Midbrain (tissue), 1 donor: ENCODE measurements at regions not wholly inside any gene's neighbourhood (a gene's known extent, or its start where the extent isn't known, plus 50 kb on each side); places are given as distances from the start of the nearest gene placed in this dataset.
"Not testable (repeated sequence)": the region's sequence is repeated elsewhere in the genome, so short reads cannot be mapped to it uniquely, and the experiment has no call there.

Experiments
- DNase-seq: peaks from one replicate; lab custom pipeline; 2025; lab: John Stamatoyannopoulos, UW

DNA sequence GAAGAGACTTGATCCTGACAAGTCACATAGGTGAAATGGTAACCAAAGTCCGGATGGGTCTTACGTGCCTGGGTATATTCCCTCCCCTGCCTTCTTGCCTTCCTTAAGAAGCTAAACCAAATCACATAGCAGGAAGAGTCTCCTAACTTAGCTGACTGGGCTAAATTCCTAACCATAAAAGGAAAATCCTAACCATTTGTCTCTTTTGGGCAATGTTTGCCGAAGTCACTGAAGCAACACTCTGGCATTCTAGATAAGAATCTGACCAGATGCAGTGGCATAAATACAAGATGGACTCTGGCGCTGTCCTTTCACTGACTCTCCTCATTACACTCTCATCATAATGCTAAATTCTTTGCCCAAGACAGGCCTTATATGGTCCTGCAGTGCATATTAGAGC, 625.5 kb upstream of the RORB start:
- no peak for DNase-seq

DNA sequence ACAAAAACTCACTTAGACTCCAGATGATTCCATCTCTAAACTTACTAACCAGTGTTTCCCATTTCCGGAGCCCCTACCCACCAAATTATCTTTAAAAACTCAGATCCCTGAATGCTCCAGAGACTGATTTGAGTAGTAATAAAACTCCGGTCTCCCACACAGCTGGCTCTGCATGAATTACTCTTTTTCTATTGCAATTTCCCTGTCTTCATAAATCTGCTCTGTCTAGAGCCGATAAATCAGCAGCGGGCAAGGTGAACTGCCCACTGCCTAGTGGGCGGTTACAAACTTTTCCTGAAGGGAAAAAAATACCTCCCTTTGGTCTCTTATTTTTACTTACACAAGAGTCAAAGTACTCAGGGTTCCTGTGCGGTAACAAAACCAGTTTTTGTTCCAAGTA, 624.4 kb upstream of the RORB start:
- DNase-seq = no peak

DNA sequence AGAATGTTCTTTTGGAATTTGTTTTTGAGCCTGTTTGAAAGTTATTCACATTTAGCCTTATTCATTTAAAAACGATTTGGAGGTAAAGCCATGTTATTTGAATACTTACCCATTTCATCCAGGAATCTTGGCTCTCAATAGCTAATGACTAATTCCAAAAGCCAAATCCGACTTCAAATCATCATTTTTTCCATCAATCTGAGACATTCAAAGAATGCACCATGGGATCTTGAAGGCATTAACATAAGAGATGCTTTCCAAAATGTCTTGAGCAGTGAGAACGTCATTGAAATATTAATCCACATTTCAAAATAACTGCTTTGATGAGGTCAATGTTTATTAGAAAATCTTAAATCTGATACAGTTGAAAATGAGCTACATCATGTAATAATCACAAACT, 617.0 kb upstream of the RORB start:
- DNase-seq = no peak

DNA sequence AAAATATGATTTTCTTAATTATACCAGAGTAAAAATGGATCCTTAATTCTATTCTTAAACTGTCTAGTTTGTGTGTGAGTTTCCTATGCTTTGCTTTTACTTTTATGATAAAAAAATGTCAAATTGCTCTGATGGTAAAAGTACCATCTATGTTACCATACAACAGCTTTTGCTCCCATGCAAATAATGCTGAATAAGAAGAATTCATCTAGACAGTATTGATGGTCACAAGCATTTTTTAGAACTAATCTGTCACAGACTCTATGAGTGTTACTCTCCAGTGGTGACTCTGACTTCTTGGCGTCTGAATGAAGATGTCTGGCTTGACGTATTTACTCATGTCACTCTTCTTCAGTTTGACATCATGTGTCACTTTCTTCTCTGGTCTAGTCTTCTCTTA, 608.1 kb upstream of the RORB start:
- no peak for DNase-seq

DNA sequence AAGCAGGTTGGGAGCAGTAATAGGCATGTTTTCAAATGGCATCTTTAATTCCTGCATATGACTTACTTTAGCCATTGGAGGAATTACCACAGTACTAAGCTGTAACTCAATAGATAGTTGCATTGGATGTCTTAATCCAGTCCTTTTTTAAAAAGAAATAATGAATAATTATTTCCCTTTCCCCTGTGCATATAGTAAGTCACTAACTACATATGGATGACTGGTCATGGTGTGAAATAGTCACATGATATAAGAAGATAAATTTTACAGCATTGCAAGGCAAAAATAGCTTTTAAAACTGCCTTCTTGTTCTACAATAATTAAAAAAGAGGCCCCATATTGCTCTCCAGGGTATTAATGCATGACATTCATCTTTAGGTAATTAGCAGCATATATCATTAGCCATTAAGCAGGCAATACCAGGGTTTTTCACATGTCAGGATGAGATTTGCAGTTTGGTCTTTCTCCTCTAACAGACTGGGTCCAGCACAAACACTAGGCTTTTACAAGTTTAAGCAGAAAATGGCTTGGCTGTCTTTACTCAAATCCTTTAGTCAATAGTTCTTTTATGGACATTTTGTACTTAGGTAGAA, 606.4 kb upstream of the RORB start:
- DNase-seq = no peak

DNA sequence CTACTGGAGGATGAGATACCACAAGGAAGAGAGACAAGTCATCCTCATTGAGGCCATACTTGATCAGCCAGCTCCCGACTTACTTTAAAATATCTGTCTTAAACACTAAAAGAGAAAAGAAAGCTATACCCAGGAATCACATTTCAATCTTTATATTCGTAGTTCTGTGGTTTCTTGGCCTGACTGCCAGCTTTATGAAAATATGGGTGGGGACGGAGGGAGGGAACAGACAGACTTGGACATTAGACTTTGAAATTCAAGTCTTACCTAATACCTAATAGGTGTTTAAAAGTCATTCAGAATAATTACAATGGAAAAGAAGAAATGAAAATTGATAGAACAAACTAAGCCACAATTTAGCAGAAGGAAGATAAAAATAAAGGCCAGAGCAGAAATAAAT, 604.8 kb upstream of the RORB start:
- DNase-seq = no peak

DNA sequence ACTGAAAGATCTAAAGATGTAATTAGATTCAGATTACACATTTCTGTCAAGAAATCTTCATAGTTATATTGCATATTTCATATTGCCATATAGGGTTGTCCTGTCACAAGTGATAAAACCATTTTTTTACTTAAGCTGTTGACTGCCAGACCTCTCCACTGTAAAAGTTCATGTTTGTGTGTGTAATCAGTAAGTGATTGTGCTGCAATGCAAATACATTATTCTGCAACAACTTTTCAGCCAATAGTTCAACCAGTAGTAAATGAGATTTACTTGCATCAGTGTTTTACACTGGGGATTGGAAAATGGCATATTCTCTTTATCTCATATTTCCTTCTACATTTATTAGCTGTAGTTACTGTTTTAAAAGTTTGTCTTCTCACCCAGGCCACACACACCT, 603.9 kb upstream of the RORB start:
- no peak for DNase-seq

DNA sequence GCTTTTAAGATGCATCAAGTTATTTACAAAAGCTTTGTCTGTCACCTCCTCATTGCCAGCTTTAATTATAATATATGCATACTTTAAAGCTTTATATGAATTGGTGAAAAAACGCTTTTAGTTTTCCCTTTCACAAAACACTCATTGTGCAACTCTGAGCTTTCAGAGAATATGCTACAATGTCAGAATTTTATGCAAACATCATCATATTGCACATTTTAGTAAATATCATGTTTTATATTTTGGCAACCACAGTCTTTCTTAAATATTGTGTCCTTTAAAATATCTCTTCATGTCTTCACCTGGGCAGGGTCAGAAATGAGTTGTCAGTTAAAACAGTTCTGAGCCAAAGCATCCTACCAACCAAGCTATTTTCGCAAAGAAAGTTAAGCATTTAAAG, 601.1 kb upstream of the RORB start:
- DNase-seq = no peak

DNA sequence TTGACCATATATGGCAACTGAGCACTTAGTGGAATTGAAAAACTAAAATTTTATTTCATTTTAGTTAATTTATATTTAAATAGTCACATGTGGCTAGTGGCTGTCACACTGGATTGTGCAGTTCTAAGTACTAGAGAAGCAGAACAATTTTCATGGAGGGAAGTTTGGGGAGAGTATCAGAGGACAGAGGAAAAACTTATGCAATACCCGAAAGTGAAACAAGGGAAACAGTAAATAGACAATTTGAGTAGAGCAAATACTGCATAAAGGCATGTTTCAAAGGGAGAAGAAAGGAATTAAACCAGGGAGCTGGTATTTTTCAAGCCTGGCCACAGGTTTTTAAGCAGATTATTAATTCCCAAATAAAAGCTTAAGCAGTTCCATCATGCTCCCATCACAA, 590.5 kb upstream of the RORB start:
- no peak for DNase-seq

DNA sequence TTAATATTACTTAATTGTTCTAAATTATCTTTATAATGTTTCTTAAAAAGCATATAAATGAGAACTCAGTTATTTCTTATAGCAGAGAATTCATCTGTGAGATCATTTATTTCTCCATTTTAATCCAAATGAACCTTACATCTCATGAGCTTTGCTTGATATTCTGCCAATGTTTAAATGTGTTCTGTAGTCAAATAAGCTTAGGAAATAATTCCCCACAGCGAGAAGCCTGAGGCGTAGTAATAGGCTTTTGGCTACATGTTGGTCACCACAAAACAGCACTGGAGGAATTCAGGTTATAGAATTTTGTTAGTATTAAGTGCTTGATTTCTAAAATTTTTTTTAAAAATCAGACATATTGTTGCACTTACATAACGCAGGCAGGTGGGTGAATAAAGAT, 585.3 kb upstream of the RORB start:
- DNase-seq = no peak

DNA sequence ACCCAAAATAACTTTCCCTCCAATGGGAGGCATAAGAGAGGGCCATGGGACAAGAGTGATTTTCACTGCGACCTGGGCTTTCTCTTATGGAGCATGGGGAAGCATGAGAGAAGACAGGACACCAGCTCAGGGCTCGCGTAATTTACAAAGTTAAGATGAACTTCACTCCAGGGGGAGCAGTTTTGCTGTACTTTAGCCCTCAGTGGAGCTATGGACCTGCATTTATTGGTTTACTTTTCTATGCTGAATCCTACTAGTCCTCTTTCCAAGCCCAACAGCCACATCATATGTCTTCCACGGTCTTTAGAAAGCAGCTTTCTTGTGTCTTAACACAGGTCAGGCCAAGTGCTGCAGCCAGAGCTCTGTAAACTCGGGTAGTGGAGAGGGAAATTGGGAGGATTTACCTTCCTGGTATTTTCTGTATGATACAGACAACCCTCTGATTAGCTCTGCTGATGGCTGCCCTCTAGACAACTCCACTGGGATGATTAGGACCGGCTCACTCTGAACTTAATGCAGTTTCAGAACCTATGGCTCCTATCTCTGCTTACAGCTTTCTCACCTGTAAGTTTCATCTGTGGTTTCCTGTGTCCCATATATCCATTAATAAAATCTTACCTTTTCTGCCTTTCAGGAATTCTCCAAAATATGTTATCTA, 581.0 kb upstream of the RORB start:
- DNase-seq = no peak

DNA sequence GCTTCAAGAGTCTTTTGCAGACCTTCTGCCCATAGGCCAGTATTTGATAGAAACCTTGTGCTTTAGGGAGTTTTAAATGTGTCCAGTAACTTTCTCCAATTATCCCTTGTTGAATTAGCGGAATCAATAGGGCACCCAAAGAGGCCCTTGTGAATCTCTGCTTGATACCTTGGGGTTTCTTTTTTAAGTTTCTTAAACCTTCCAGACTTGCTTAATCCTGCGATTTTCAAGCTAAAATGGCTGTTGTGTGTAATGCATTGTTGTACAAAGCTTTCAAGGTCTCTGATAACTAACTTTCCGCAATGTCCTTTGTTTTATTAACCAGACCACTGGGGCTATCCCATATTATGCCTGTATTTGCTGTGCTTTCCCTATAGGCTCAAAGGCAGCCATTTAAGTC, 577.4 kb upstream of the RORB start:
- no peak for DNase-seq

DNA sequence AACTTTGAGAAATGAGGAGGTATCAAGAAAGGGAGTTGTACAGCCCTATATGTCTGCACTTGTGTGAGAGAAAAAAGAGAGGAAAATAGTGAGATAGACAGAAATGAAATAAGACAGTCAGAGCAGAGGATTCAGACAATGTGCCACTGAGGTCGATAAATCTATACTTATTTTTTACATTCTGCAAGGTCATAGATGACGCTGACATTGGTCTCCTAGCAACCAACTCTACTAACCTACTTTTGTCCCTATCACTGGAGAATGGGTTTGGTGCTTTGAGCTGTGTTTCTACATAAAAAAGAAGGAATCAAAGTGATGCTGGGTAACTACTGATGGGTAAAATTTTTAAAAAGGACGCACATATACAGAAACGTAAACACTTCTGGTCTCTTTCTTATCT, 573.3 kb upstream of the RORB start:
- no peak for DNase-seq

DNA sequence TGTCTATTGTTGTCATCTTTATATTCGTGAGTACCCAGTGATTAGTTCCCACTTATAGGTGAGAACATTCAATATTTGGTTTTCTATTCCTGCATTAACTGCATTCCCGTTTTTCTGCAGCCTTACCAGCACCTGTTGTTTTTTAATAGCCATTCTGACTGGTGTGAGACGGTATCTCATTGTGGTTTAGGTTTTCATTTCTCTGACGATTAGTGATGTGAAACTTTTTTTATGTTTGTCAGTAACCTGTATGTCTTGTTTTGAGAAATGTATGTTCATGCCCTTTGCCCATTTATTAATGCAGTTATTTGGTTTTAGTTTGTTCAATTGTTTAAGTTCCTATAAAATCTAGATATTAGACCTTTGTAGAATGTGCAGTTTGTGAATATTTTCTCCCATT, 546.0 kb upstream of the RORB start:
- DNase-seq = no peak

DNA sequence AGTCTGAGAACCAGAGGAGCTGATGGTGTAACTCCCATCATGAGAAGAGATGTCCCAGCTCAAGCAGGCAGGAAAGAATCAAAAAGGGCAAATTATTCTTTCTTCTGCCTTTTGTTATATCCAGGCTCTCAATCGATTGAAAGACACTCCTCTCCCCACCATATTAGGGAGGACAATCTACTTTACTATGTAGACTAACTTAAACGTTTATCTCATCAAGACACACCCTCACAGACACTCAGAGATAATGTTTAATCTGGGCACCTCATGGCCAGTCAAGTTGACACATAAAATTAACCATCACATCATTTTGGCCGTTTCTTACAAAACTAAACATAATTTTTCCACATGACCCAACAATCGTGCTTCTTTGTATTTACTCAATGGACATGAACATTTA, 534.3 kb upstream of the RORB start:
- no peak for DNase-seq

DNA sequence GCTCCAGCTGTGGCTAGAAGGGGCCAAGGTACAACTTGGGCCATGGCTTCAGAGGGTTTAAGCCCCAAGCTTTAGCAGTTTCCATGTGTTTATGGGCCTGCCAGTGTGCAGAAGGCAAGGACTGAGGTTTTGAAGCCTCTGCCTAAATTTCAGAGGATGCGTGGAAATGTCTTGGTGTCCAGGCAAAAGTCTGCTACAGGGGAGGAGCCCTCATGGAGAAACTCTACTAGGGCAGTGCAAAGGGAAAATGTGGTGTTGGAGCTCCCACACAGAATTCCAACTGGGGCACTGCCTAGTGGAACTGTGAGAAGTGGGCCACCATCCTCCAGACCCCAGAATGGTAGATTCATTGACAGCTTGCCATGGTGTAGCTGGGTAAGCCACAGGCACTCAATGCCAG, 527.2 kb upstream of the RORB start:
- no peak for DNase-seq

DNA sequence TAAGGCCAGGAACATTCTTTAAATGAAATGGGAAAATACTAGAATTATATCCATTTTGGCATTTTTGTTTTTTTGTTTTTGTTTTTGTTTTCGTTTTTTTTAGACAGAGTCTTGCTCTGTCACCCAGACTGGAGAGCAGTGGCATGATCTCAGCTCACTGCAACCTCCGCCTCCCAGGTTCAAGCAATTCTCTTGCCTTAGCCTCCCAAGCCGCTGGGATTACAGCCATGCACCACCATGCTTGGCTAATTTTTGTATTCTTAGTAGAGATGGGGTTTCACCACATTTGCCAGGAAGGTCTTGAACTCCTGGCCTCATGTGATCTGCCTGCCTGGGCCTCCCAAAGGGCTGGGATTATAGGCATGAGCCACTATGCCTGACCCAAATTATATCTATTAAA, 520.7 kb upstream of the RORB start:
- DNase-seq = not testable (repeated sequence)

DNA sequence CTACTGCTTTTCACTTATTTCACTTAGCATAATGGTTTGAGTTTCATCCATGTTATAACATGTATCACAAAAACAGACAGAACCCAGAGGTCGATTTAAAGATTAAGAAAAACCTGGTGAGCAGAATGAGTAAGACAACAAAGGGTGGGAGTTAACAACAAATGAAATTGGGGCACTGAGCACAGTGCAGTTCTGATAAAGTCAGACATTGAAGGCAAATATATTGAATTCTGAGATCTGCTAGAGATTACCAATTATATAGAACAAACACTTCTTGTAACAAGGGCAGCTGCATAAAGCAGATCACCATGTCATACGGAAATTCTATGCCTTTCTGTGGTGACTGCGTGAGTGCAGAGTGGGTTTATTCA, 517.3 kb upstream of the RORB start:
- no peak for DNase-seq

DNA sequence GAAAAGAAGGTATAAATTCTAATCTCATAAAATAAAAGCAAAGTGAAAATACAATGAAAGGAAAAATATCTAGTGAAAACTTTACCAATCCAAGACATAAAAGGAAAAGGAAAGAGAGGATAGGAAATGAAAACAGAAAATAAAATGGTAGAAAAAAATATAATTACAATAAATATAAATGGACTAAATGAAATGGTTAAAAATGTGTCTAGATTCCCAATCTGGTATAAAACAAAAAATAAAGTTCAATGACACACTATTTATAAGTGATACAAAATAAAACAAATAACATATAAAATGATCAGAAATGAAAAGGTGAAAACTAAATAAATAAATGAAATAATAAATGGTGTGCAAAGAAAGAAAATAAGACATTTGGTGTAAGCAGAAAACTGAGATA, 516.4 kb upstream of the RORB start:
- DNase-seq = no peak

DNA sequence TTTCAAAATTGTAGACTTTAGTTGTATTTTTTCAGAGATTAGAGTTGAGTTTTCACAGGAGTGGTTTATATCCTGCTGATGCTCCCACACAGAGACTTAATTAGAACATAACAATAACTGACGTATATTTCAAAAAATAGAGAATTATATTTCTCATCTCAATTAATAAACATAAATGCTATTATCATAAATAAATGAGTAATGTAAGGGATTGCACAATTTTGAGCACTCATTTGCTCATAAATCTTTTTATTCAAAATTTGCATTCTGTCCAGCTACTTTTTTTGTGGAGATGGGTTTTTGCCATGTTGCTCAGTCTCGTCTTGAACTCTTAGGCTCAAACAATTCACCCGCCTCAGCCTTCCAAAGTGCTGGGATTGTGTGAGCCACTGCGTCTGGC, 515.7 kb upstream of the RORB start:
- no peak for DNase-seq

DNA sequence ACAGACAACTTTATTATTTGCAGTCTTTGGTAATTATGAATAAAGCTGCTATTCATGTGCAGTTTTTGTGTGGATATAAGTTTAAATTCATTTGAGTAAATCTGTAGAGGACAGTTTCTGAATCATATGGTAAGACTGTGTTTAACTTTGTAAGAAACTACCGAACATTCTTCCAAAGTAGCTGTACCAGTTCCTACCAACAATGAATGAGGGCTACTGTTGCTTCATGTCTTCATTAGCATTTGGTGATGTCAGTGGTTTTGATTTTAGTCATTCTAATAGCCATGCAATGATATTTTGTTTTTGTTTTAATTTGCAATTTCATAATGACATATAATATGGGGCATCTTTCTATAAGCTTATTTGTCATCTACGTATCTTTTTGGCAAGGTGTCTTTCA, 501.3 kb upstream of the RORB start:
- no peak for DNase-seq

DNA sequence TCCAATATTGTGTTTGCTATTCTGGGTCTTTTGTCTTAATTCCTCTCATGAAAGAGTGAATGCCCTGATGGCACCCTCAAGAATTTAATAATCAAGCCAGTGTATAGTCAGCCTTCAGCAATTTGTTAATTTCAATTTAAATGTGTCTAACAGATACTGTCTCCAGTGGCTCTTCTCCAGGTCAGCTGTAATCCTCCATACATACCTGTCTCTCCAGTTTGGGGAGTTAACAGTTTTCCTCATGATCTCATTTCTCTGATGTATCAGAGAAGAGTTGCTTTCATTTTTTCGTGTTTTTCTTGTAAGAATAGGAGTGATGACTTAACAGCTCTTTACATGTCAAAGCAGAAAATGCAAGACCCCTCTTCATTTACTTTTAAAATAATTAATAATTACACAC, 500.3 kb upstream of the RORB start:
- DNase-seq = no peak

DNA sequence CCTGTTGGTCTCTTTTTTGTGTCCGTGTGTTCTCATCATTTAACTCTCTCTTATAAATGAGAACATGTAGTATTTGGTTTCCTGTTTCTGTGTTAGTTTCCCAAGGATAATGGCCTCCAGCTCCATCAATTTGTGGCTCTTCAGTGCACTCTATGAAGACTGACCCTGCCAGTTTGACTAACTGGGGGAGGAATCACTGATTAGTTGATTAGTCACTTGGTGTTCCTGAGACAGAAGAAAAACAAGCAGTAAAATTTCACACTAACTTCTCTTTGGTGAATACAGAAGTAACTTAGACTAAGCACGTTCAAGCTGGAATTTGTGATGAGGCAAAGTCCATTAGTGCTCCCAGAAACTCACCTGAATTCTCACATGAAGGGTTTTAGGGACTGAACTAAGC, 495.8 kb upstream of the RORB start:
- no peak for DNase-seq

DNA sequence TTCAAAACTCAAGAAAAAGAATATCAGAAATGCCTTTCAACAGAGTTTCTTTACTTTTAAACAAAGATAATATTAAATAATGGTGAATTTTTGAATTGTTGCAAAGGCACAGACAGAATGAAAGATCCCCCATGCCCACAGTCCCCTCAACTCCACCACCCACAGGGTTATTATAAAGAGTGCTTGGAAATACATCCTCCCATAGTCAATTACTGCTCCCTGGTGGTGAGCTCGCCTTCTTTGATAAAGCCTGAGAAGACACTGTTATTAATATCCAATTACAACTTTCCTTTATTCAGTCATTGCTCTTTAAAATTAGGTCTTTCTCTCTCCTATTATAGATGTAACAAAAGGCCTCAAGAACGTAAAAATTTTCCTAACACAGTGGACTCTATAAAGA, 490.2 kb upstream of the RORB start:
- no peak for DNase-seq

DNA sequence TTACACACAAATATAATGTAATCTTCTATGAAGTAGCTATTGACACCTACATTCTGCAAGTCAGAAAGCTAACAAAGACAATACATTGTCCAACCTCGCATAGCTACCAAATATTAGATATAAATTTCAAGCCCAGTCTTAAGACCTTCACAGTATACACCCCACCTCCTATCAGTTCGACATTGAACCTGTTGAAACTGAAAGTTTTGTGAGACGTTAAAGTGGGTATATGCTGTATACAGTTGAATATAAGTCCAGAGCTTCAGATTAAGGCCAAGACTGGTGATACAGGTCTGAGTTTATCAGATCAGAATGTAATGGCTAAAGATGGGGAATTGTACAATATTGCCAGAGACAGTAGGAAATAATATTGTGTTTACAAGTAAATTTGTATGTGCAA, 489.3 kb upstream of the RORB start:
- no peak for DNase-seq
